PFSK-1 (cell line): ENCODE measurements at regions not wholly inside any gene's neighbourhood (a gene's known extent, or its start where the extent isn't known, plus 50 kb on each side); places are given as distances from the start of the nearest gene placed in this dataset.

Experiments
- POLR2AphosphoS5 ChIP-seq: IDR thresholded peaks from 2 replicates; pipeline ENCODE4 v1.6.1; 2012; ENCODE audit warnings: low read depth, mild to moderate bottlenecking, control low read depth, low read length, moderate library complexity
- TAF1 ChIP-seq: IDR thresholded peaks from 2 replicates; pipeline ENCODE4 v1.6.1; 2012; ENCODE audit warnings: low read length, control low read depth, borderline replicate concordance; ENCODE audit not compliant: insufficient read depth

DNA sequence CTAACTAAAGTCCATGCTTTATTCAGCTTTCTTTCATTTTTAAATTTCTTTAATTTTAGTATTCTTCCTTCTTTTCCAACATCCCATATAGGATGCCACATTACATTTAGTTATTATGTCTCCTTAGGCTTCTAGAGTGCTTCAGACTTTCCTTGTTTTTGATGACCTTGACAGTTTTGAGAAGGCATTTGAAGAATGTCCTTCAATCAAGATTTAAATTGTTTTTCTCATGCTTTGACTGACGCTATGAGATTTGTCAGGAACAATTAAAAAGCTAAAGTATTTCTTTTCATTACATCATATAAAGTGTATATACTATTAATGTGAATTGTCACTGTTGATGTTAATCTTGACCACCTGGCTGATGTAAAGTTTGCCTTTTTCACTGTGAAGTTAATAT lies 173.7 kb upstream of the LYPLAL1 start:
- TF ChIP-seq POLR2AphosphoS5 (no peak), TAF1 (no peak)
